HepG2 (cell line): ENCODE measurements at regions not wholly inside any gene's neighbourhood (a gene's known extent, or its start where the extent isn't known, plus 50 kb on each side); places are given as distances from the start of the nearest gene placed in this dataset.

Experiments
- ARID4A ChIP-seq: sonication (generic); formaldehyde crosslinking; IDR thresholded peaks from 2 replicates; pipeline ENCODE4 v1.5.0; 2020; ENCODE audit warnings: mild to moderate bottlenecking, missing genetic modification reagents, borderline replicate concordance
- BRD4 ChIP-seq: sonication (generic); formaldehyde crosslinking; IDR thresholded peaks from 2 replicates; pipeline ENCODE4 v1.4.0; 2020; ENCODE audit warnings: missing genetic modification reagents
- CEBPZ ChIP-seq: IDR thresholded peaks from 2 replicates; pipeline ENCODE4 v1.6.1; 2012; ENCODE audit warnings: low read length, improper control_type of control experiment
- EEA1 ChIP-seq: sonication (generic); formaldehyde crosslinking; IDR thresholded peaks from 2 replicates; pipeline ENCODE4 v1.5.1; 2020; ENCODE audit warnings: mild to moderate bottlenecking, missing genetic modification reagents, borderline replicate concordance
- ELF3 ChIP-seq: IDR thresholded peaks from 2 replicates; pipeline ENCODE4 v1.6.1; 2016; ENCODE audit warnings: missing genetic modification reagents, missing compliant biosample characterization
- FOXA3 ChIP-seq: IDR thresholded peaks from 2 replicates; pipeline ENCODE4 v1.6.1; 2016; ENCODE audit warnings: missing genetic modification reagents, missing compliant biosample characterization
- FOXO1 ChIP-seq: sonication (generic); formaldehyde crosslinking; IDR thresholded peaks from 2 replicates; pipeline ENCODE4 v1.4.0; 2020; ENCODE audit warnings: missing genetic modification reagents
- FOXO4 ChIP-seq: sonication (generic); formaldehyde crosslinking; conservative IDR thresholded peaks from 2 replicates; pipeline ENCODE4 v1.8.1; 2023; ENCODE audit warnings: missing genetic modification reagents
- GMEB2 ChIP-seq: IDR thresholded peaks from 2 replicates; pipeline ENCODE4 v1.6.1; 2016; ENCODE audit warnings: missing biosample characterization, missing genetic modification reagents, low read depth
- GPBP1L1 ChIP-seq: sonication (generic); formaldehyde crosslinking; IDR thresholded peaks from 2 replicates; pipeline ENCODE4 v1.5.0; 2020; ENCODE audit warnings: mild to moderate bottlenecking, missing genetic modification reagents
- NFRKB ChIP-seq: fragments of 450-650 bp; IDR thresholded peaks from 2 replicates; pipeline ENCODE4 v1.6.1; 2017
- NR3C1 ChIP-seq: sonication (generic); formaldehyde crosslinking; IDR thresholded peaks from 2 replicates; pipeline ENCODE4 v1.4.0; 2020; ENCODE audit warnings: missing genetic modification reagents
- PLRG1 ChIP-seq: fragments of 450-650 bp; conservative IDR thresholded peaks from 2 replicates; pipeline ENCODE4 v1.6.1; 2016
- SETDB1 ChIP-seq: sonication (generic); formaldehyde crosslinking; IDR thresholded peaks from 2 replicates; pipeline ENCODE4 v1.5.1; 2020; ENCODE audit warnings: missing genetic modification reagents, mild to moderate bottlenecking, borderline replicate concordance
- SRSF4 ChIP-seq: fragments of 200-400 bp; formaldehyde crosslinking; IDR thresholded peaks from one replicate; pipeline ENCODE4 v1.6.1; 2018; ENCODE audit warnings: mild to moderate bottlenecking, low read depth, low read length, moderate library complexity; ENCODE audit not compliant: poor library complexity, severe bottlenecking
- ZBTB43 ChIP-seq: sonication (generic); formaldehyde crosslinking; conservative IDR thresholded peaks from 2 replicates; pipeline ENCODE4 v1.4.0; 2020; ENCODE audit warnings: missing genetic modification reagents
- ZNF382 ChIP-seq: sonication (generic); formaldehyde crosslinking; IDR thresholded peaks from 2 replicates; pipeline ENCODE4 v1.5.0; 2020; ENCODE audit warnings: missing genetic modification reagents, mild to moderate bottlenecking, borderline replicate concordance
- ZNF775 ChIP-seq: sonication (generic); formaldehyde crosslinking; IDR thresholded peaks from 2 replicates; pipeline ENCODE4 v1.4.0; 2020; ENCODE audit warnings: missing genetic modification reagents, mild to moderate bottlenecking, moderate library complexity, borderline replicate concordance

- TF ChIP-seq FOXO4 (CRISPR knock-in tag) = no peak
- no peak for TF ChIP-seq PLRG1
- no peak for TF ChIP-seq EEA1 (CRISPR knock-in tag)
- no peak for TF ChIP-seq ZBTB43
- peak; percentile 71 for TF ChIP-seq FOXA3 (CRISPR knock-in tag)
- no peak for TF ChIP-seq SETDB1 (CRISPR knock-in tag)
- no peak for TF ChIP-seq BRD4 (CRISPR knock-in tag)
- TF ChIP-seq FOXO1 = peak; percentile 28; the same call in 1 of the 2 replicates
- no peak for TF ChIP-seq ARID4A (CRISPR knock-in tag)
- no peak for TF ChIP-seq GMEB2 (CRISPR knock-in tag)
- no peak for TF ChIP-seq CEBPZ
- no peak; the same call in 1 of the 2 replicates for TF ChIP-seq ELF3 (CRISPR knock-in tag)
- no peak for TF ChIP-seq NFRKB
- TF ChIP-seq GPBP1L1 (CRISPR knock-in tag) = no peak
- TF ChIP-seq ZNF775 (CRISPR knock-in tag) = no peak
- TF ChIP-seq ZNF382 = no peak
- no peak for TF ChIP-seq SRSF4
- no peak for TF ChIP-seq NR3C1 (CRISPR knock-in tag)
Measured at GRCh38 chr12:112599871-112600270, 181.1 kb downstream of the PTPN11 start (continued).
